Fibroblast of the conjunctiva (primary cell): ENCODE measurements at regions not wholly inside any gene's neighbourhood (a gene's known extent, or its start where the extent isn't known, plus 50 kb on each side); places are given as distances from the start of the nearest gene placed in this dataset.
"Not testable (repeated sequence)": the region's sequence is repeated elsewhere in the genome, so short reads cannot be mapped to it uniquely, and the experiment has no call there.

Source experiments
- DNase-seq: peaks from one replicate; pipeline ENCODE4 v3.0.0-alpha.2; 2010; ENCODE audit warnings: low read depth

DNA sequence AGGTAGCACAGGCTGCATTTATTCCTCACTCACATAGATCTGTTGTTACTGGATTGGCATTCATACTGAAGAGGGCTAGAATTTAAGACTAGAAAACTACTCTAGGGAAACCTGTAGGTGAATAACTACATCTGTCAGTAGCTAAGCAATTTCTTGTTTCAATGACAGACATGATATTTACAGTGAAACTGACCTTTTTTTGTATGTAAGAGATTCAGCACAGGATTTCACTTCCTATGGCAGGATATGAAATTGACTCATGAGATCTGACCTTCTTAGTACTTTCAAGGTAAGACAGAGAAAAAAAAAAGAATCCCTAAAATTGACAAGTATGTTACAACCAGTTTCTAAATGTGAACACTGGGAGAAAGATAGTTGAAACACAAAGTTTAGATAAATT lies 189.8 kb upstream of the SLC16A7 start:
- no peak for DNase-seq

DNA sequence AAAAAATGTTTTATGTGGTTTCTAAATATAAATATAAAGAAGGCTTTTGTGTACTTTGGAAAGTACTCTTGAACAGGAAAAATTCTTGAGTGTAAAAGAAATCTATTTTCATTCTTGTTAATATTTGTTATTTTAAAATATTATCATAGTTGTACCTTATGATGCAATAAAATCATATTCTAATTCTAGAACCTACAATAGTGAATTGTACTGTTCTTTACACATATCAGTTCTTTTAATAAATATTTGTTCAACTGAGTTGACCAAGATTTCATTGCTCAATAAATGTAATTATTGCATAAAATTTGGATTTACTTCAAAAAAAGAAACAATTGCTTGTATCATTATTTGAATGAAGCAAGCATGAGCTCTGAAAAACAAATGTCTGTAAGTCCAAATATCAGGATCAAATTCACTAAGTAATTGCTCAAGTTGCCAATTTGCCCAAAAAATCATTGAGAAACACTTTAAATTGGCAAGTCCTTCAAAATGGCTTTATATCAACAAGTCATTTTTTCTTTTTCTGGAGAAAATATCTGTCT lies 191.6 kb upstream of the SLC16A7 start:
- DNase-seq, result no peak

GRCh38 chr12:59403259-59403932 lies 192.4 kb upstream of the SLC16A7 start:
- peak; percentile 80 for DNase-seq

- no peak for DNase-seq
Measured at GRCh38 chr12:59401862-59402261, 194.0 kb upstream of the SLC16A7 start.

DNA sequence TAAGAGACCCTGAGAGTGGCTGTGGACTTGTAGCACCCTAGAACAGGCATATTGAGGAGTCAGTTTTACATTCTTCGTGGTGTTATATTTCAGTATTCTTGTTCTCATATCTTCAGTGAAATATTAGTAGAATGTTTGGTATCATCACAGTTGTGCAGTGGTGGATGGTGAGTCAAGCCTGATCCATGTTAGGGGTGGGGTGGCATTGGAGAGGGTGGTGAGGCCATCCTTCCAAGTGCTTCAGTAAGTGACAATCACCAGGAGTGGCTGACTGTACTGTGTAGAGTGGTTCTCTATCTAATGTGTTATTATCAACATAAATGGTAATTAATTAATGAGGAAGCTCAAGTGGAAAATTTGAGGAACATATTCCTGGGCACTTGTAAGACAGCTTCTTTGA lies 197.7 kb upstream of the SLC16A7 start:
- DNase-seq, result no peak

DNA sequence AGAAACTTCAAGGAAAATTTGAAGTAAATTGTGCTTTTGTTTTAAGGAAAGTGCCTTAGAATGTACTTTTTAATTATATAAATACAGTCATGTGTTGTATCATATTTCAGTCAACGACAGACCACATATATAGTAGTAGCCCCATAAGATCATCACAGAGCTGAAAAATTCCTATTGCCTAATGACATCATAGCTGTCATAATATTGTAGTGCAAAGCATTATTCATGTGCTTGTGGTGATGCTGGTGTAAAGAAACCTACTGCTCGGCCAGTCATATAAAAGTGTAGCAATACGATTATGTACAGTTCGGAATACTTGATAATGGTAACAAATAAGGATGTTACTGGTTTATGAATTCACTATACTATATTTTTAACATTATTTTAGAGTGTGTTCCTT lies 198.9 kb upstream of the SLC16A7 start:
- DNase-seq, result no peak

DNA sequence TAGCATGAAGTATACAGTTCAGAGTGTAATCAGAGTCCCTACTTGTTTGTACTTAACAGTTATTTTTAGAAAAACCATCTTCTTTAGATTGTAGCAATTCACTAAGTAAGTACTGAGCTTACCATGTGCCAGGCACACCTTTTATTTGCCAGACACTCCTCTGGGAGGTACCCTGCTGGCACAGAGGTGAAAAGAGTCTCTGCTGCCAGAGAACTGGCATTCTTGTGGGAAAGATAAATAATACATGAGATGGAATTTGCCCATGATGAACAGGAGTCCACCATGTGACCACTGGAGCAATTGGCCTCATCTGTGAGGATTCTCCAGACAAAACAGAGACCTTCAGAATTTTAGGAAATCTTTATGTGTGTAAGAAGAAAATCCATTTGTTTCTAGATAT lies 199.3 kb upstream of the SLC16A7 start:
- DNase-seq, result no peak

GRCh38 chr12:59395310-59395709 lies 200.5 kb upstream of the SLC16A7 start:
- DNase-seq, result not testable (repeated sequence)

GRCh38 chr12:59393506-59393905 lies 202.3 kb upstream of the SLC16A7 start:
- no peak for DNase-seq

DNA sequence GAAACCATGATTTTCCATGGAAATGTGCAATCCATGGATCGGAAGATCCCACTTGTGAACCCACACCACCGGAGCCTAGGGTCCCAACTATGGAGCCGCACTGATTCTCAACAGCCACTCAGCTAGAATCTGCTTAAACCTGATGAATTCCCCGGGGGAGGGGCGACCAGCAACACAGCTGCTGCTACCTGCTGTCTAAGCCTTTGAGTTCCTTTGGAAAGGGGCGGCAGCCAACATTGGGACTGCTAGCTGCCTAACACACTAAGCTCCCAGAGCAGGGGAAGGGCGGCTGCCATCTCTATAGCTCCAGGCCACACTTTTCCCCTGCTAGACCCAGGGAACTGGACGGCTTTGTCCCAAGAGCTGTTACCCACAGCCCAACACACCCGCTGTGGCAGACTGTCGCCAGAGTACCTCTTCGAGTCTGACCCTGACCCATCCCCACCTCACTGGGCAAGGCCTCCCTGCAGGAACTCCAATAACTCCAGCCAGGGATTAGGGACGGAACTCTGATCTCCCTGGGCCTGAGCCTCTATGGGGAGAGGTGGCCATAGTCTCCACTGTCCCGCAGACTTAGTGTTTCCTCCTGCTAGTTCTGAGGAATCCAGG lies 205.8 kb upstream of the SLC16A7 start:
- no peak for DNase-seq

DNA sequence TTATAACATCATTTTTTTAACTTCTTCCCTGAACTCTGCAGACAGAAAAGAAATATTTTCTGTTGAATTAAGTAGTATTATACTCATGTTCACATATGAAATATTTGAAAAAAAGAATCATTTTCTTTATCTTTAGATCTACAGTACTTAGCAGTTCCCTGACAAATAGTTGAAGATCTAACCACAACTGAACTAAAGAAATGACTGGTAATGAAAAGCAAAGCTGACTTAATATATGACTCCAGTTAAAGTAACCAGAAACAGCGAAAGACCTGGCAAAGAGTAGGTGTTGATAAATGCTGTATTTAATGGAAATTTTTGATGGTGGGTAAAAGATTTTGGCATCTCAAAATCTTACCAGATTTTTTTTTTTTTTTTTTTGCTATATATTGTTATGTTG lies 207.1 kb upstream of the SLC16A7 start:
- no peak for DNase-seq

DNA sequence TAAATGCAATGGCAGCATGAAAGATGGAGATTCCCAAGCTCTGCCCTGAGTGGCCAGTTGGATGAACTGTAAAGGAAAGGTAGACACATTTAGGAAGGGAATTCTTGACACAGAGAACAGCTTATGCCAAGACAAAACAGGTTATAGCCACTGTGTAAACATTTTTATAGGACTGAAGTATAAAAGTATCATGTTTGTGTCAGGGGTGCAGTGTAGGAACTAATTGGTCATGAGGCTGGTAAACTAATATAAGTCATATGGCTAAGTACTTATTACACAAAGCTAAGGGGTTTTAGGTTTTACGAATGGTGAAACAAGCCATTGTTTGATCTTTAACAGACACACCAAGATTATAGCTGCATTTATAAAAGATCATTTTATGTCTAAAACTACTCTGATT lies 207.7 kb upstream of the SLC16A7 start:
- DNase-seq, result no peak

DNA sequence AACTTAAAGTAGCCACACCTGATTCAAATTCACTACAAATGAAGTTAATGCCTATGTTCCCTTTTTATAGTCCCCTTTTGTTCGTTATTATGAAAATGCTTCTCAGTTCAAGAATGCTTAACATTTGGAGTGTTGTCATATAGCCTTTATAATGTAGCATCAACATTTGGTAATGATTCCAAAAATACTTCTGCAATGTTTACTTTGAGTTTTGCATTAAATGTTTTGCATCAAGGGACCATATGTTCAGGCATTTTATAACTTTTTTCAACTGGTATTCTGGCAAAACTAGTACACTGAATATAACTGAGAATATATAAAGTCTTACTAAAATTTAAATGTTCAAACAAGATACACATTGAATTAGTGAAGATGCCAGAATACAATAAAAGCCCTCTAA lies 209.6 kb upstream of the SLC16A7 start:
- DNase-seq, result no peak

- DNase-seq, result peak; percentile 96
Measured at GRCh38 chr12:59383079-59383822, 212.6 kb upstream of the SLC16A7 start.

- DNase-seq, result no peak
Measured at GRCh38 chr12:59382282-59383078, 213.3 kb upstream of the SLC16A7 start.

GRCh38 chr12:59381106-59381505 lies 214.7 kb upstream of the SLC16A7 start:
- no peak for DNase-seq

DNA sequence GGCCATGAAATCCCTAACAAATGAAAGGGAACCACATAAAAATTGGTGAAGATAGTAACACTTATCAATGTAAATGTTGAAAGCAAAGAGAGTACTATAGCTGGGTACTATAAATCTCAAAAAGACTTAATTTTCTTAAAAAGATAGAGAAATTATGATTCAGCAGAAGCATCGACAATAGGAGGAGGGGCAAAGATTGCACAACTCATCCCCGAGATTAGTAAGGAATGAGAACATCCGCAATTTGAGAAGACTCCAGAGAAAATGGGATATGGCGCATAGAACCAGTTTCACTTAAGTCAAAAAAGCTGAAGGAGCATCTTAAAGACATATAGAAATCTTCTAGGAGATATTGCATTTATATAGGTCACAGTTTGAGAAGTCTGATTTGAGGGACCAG lies 220.2 kb upstream of the SLC16A7 start:
- DNase-seq, result peak; percentile 6

DNA sequence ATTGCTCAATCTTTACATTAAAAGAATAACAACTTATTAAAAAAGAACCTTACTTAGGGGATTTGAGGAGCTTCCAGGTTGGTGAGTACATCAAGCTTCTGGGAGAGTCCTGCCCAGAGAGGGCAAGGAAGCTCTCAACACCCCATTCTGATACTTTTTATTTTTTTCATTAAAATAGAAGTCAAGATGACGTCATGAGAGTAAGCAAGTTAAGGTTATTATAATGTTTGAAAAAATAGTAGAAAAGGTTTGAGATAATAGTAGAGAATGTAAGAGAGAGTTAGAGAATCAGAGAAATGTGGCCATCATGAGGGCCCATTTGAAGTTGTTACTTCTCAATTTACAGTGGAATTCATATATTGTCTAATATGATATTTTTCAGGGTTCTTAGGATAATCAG lies 221.0 kb upstream of the SLC16A7 start:
- no peak for DNase-seq

- no peak for DNase-seq
Measured at GRCh38 chr12:59372956-59373355, 222.9 kb upstream of the SLC16A7 start.

DNA sequence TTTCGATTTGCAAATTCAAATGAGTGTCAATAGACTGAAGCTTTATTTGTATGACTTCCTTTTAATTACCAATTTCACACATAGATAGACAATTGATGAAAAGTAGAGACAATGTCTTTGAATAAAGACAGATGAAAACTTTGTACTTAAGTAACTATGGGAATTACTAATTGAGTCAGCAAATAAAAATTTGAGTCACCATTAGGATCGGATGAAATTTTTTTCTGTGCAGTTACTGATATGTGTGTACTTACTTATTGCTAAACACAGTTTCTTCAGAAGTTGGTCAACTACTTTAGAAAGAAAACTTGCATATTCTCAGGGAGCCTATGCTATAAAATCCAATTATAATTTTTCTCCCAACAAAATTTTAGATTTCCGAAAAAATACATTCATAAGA lies 224.9 kb upstream of the SLC16A7 start:
- DNase-seq, result no peak

DNA sequence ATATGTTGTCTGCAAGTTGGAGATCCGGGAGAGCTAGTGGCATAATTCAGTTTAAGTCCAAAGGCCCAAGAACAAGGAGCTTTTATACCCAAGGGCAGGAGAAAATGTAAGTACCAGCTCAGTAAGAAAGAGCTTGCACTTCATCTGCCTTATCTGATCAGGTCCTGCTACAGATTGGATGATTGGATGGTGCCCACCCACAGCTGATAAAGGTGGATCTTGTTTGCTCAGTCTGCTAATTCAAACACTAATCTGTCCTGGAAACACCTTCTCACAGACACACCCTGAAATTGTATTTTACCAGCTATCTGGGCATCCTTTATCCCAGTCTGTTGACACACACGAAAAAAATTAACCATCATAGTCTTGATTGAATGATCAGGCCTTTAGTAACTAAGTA lies 230.7 kb upstream of the SLC16A7 start:
- DNase-seq, result no peak

- no peak for DNase-seq
Measured at GRCh38 chr12:59357811-59358210, 238.0 kb upstream of the SLC16A7 start.
